Endothelial cell of umbilical vein (primary cell): ENCODE measurements at regions not wholly inside any gene's neighbourhood (a gene's known extent, or its start where the extent isn't known, plus 50 kb on each side); places are given as distances from the start of the nearest gene placed in this dataset.
A peak's percentile ranks its signal among the peaks of the same experiment; 100 is the strongest.

Experiments
- BruUV-seq: library from RNA; stranded (reverse); fragments of 400-500 nt; replicated peaks from 2 replicates; lab custom pipeline; 2021; lab: Mats Ljungman, UMichigan
- CTCF ChIA-PET: fragments of 300-600, 350-600 bp; sonication (Branson Sonifier 250); formaldehyde crosslinking; loops from one replicate; lab custom pipeline; 2021; ENCODE audit warnings: antibody characterized with exemption, inconsistent platforms; lab: Charles Lee
- POLR2A ChIA-PET: fragments of 300-600, 350-600 bp; sonication (Branson Sonifier 250); formaldehyde crosslinking; loops from one replicate; lab custom pipeline; 2021; ENCODE audit warnings: antibody characterized with exemption, inconsistent platforms; lab: Charles Lee
- DNase-seq: peaks from one replicate; pipeline ENCODE4 v3.0.0-alpha.2; 2011; ENCODE audit warnings: low read depth, low spot score
- FAIRE-seq: peaks from 2 replicates; lab custom pipeline; 2011; peaks lifted over from hg19 to GRCh38; lab: Jason Lieb, UNC
- H2AFZ ChIP-seq: 2 replicates; pipeline ENCODE4 v1.6.0; 2012; ENCODE audit warnings: low read depth, low read length, control low read depth, inconsistent platforms
- H3K27ac ChIP-seq: 2 replicates; pipeline ENCODE4 v1.5.1; 2011; ENCODE audit warnings: low read depth, mild to moderate bottlenecking, control low read depth, low read length, moderate library complexity; ENCODE audit not compliant: insufficient read depth
- H3K27me3 ChIP-seq, 2 experiments: 2 replicates each; pipeline versions ENCODE4 v1.6.0 to v1.6.1; 2011; ENCODE audit warnings: low read length in 2 of 2, mixed read lengths in 1 of 2; ENCODE audit not compliant: control insufficient read depth in 2 of 2, insufficient read depth in 2 of 2
- H3K36me3 ChIP-seq, 2 experiments: 2 replicates in 1 of 2; 3 replicates in 1 of 2; pipeline ENCODE4 v1.5.1; 2011; ENCODE audit warnings: low read length in 2 of 2, mild to moderate bottlenecking in 1 of 2, moderate library complexity in 1 of 2; ENCODE audit not compliant: control insufficient read depth in 2 of 2, insufficient read depth in 2 of 2; ENCODE audit errors: extremely low read depth in 1 of 2
- H3K4me1 ChIP-seq: 3 replicates; pipeline ENCODE4 v1.5.1; 2011; ENCODE audit warnings: mild to moderate bottlenecking, low read length; ENCODE audit not compliant: control insufficient read depth, insufficient read depth; ENCODE audit errors: extremely low read depth
- H3K4me2 ChIP-seq: 2 replicates; pipeline ENCODE4 v1.6.1; 2011; ENCODE audit warnings: low read length, control low read depth, mixed read lengths; ENCODE audit not compliant: insufficient read depth
- H3K4me3 ChIP-seq, 3 experiments: fragments of 200-600 bp in 1 of 3; sonication (generic), shearing (Covaris generic) in 1 of 3; replicated peaks in 1 of 3; 2 replicates each; pipeline ENCODE4 v1.5.1; 2011 to 2016; ENCODE audit warnings: control low read depth in 3 of 3, low read length in 3 of 3, mild to moderate bottlenecking in 2 of 3, inconsistent platforms in 1 of 3, low read depth in 1 of 3, moderate library complexity in 1 of 3; ENCODE audit not compliant: insufficient read depth in 1 of 3
- H3K79me2 ChIP-seq: 2 replicates; pipeline ENCODE4 v1.6.0; 2012; ENCODE audit warnings: low read length, inconsistent platforms; ENCODE audit not compliant: control insufficient read depth, insufficient read depth
- H3K9ac ChIP-seq: replicated peaks from 2 replicates; pipeline ENCODE3; 2011; ENCODE audit warnings: low read length, control low read depth; ENCODE audit not compliant: insufficient read depth; ENCODE audit errors: extremely low read depth
- H3K9me1 ChIP-seq: replicated peaks from 3 replicates; pipeline ENCODE4 v1.6.0; 2011; ENCODE audit warnings: mild to moderate bottlenecking, low read length; ENCODE audit not compliant: control insufficient read depth, insufficient read depth; ENCODE audit errors: extremely low read depth
- H3K9me3 ChIP-seq: replicated peaks from 2 replicates; pipeline ENCODE4 v1.5.1; 2012; ENCODE audit warnings: low read length, inconsistent platforms; ENCODE audit not compliant: control insufficient read depth, insufficient read depth
- H4K20me1 ChIP-seq: replicated peaks from 2 replicates; pipeline ENCODE3; 2011; ENCODE audit warnings: mild to moderate bottlenecking, low read length; ENCODE audit not compliant: control insufficient read depth, insufficient read depth; ENCODE audit errors: extremely low read depth
- CTCF ChIP-seq, 2 donors: IDR thresholded peaks; 1 replicate in 1 of 2; 2 replicates in 1 of 2; pipeline ENCODE4 v1.5.1; 2011; ENCODE audit warnings: low read length in 2 of 2, mild to moderate bottlenecking in 2 of 2, moderate library complexity in 2 of 2, control low read depth in 1 of 2, inconsistent platforms in 1 of 2, low read depth in 1 of 2; ENCODE audit not compliant: insufficient read depth in 1 of 2; ENCODE audit errors: extremely low read depth in 1 of 2
- FOS ChIP-seq: IDR thresholded peaks from 2 replicates; pipeline ENCODE4 v1.6.1; 2011; ENCODE audit warnings: mild to moderate bottlenecking, low read length, moderate library complexity, borderline replicate concordance; ENCODE audit not compliant: insufficient read depth
- GATA2 ChIP-seq: IDR thresholded peaks from 2 replicates; pipeline ENCODE4 v1.7.0; 2011; ENCODE audit warnings: low read depth, mild to moderate bottlenecking, moderate library complexity, mixed read lengths, low read length; ENCODE audit not compliant: insufficient read length, insufficient read depth
- MAX ChIP-seq: IDR thresholded peaks from 2 replicates; pipeline ENCODE4 v1.6.1; 2011; ENCODE audit not compliant: insufficient read depth, insufficient read length
- MYC ChIP-seq: IDR thresholded peaks from one replicate; pipeline ENCODE4 v1.6.1; 2011; ENCODE audit warnings: mild to moderate bottlenecking, low read depth, low read length
- POLR2A ChIP-seq: IDR thresholded peaks from 2 replicates; pipeline ENCODE4 v1.6.1; 2012; ENCODE audit warnings: low read depth, mild to moderate bottlenecking, control low read depth, low read length
- dilution Hi-C: fragments of 300-500 bp; cut with MboI; formaldehyde crosslinking; loops from one replicate; pipeline ENCODE4 v1.15.0; 2019; ENCODE audit warnings: low sequenced_read_pairs; ENCODE audit not compliant: extremely low pct_ligation_motif_present
- intact Hi-C: fragments of 100-400 bp; cut with micrococcal nuclease; formaldehyde crosslinking; loops from one replicate; pipeline ENCODE4 v1.10.0; 2022

- POLR2A ChIA-PET, result no interaction called here
- DNase-seq (peak; percentile 35), FAIRE-seq (peak; percentile 70)
- H3K9me1 ChIP-seq, result peaks cover 2% of the 10 kb centered on the region
- H3K4me1 ChIP-seq, result peaks cover 8% of the 10 kb centered on the region
- intact Hi-C loops (no loop called here), dilution Hi-C loops (no loop called here)
- no peaks in the 10 kb centered on the region for H3K9me3 ChIP-seq
- no peak overlapping the region for H2AFZ ChIP-seq
- peaks cover 0 to 2% of the 10 kb centered on the region in 2 experiments for H3K27me3 ChIP-seq
- CTCF ChIA-PET, result interaction anchor here (1.2 kb wide), 1 partner anchor 20 kb away, joined by 5 read pairs; no protein-coding TSS in a partner anchor
- no peak overlapping the region for H3K4me2 ChIP-seq
- TF ChIP-seq POLR2A, result no peak
- no peak for TF ChIP-seq CTCF (IDR thresholded peaks at IDR 0.05; ENCODE audit: extremely low read depth in 1 of 2, insufficient read depth in 1 of 2, low read depth in 1 of 2, low read length in 2 of 2)
- TF ChIP-seq GATA2, result no peak
- peak; percentile 14 for TF ChIP-seq FOS
- no peak for TF ChIP-seq MAX
- TF ChIP-seq MYC, result no peak
- no peak overlapping the region for H3K27ac ChIP-seq
- no peak overlapping the region for H3K9ac ChIP-seq
- no peaks in the 10 kb centered on the region for H3K36me3 ChIP-seq
- H3K4me3 ChIP-seq, result no peak overlapping the region
- no peaks in the 10 kb centered on the region for H4K20me1 ChIP-seq
- no peaks in the 10 kb centered on the region for H3K79me2 ChIP-seq
- no TSS peak for BruUV-seq
These were observed 88.7 kb upstream of the FAM169A start for GRCh38 chr5:74954919-74955318.
